Left renal cortex interstitium (tissue), 4 donors: ENCODE measurements at regions not wholly inside any gene's neighbourhood (a gene's known extent, or its start where the extent isn't known, plus 50 kb on each side); places are given as distances from the start of the nearest gene placed in this dataset.

Experiments
- DNase-seq, 4 donors: peaks; one replicate each; pipeline ENCODE4 v3.0.0-alpha.2; 2013; ENCODE audit warnings: low read depth in 4 of 4, low spot score in 2 of 4, missing footprints in 1 of 4

GRCh38 chr6:105800871-105801270 lies 285.3 kb upstream of the PRDM1 start:
- no peak for DNase-seq

- DNase-seq = no peak
Measured at GRCh38 chr6:105800398-105800797, 285.7 kb upstream of the PRDM1 start.

GRCh38 chr6:105799056-105799455 lies 287.1 kb upstream of the PRDM1 start:
- no peak for DNase-seq

GRCh38 chr6:105797983-105798453 lies 288.1 kb upstream of the PRDM1 start:
- no peak for DNase-seq

- no peak for DNase-seq
Measured at GRCh38 chr6:105797286-105797979, 288.7 kb upstream of the PRDM1 start.

GRCh38 chr6:105795913-105796517 lies 290.1 kb upstream of the PRDM1 start:
- DNase-seq = no peak

- no peak for DNase-seq
Measured at GRCh38 chr6:105795366-105795765, 290.8 kb upstream of the PRDM1 start.

- no peak for DNase-seq
Measured at GRCh38 chr6:105794870-105795269, 291.3 kb upstream of the PRDM1 start.

GRCh38 chr6:105794239-105794638 lies 291.9 kb upstream of the PRDM1 start:
- no peak for DNase-seq

GRCh38 chr6:105793130-105793529 lies 293.0 kb upstream of the PRDM1 start:
- no peak for DNase-seq

GRCh38 chr6:105791583-105792318 lies 294.4 kb upstream of the PRDM1 start:
- no peak for DNase-seq

GRCh38 chr6:105791179-105791578 lies 295.0 kb upstream of the PRDM1 start:
- no peak for DNase-seq

GRCh38 chr6:105790635-105791034 lies 295.5 kb upstream of the PRDM1 start:
- no peak for DNase-seq

GRCh38 chr6:105789935-105790334 lies 296.2 kb upstream of the PRDM1 start:
- DNase-seq = no peak

- no peak for DNase-seq
Measured at GRCh38 chr6:105787747-105788146, 298.4 kb upstream of the PRDM1 start.

- no peak for DNase-seq
Measured at GRCh38 chr6:105786890-105787655, 299.1 kb upstream of the PRDM1 start.

- DNase-seq = no peak
Measured at GRCh38 chr6:105786449-105786848, 299.7 kb upstream of the PRDM1 start.

GRCh38 chr6:105785066-105785811 lies 300.9 kb upstream of the PRDM1 start:
- DNase-seq = no peak

GRCh38 chr6:105784179-105784578 lies 302.0 kb upstream of the PRDM1 start:
- no peak for DNase-seq

GRCh38 chr6:105783333-105783935 lies 302.7 kb upstream of the PRDM1 start:
- DNase-seq = no peak
